WTC11 (cell line): ENCODE measurements at regions not wholly inside any gene's neighbourhood (a gene's known extent, or its start where the extent isn't known, plus 50 kb on each side); places are given as distances from the start of the nearest gene placed in this dataset.

ENCODE experiments used
- ATAC-seq: fragments of 200-7000 bp; cut with Tn5 transposase; 2 replicates; pipeline ENCODE4 v1.10.0; 2021; ENCODE audit warnings: mild to moderate bottlenecking, moderate library complexity
- CTCF ChIA-PET: fragments of 300-600 bp; sonication (Branson Sonifier 250); formaldehyde crosslinking; loops from one replicate; lab custom pipeline; 2021; ENCODE audit warnings: antibody characterized with exemption; lab: Charles Lee
- POLR2A ChIA-PET: fragments of 350-600 bp; sonication (Branson Sonifier 250); formaldehyde crosslinking; loops from one replicate; lab custom pipeline; 2021; ENCODE audit warnings: antibody characterized with exemption; lab: Charles Lee
- DNase-seq: peaks from one replicate; pipeline ENCODE4 v3.0.0; 2021; ENCODE audit warnings: low spot score
- H3K27ac Mint-ChIP-seq: 2 replicates; pipeline ENCODE4 v1.8.0; 2021; ENCODE audit warnings: mixed read lengths
- H3K27me3 Mint-ChIP-seq: 2 replicates; pipeline ENCODE4 v1.8.0; 2021; ENCODE audit warnings: low read depth, mild to moderate bottlenecking, moderate library complexity, mixed read lengths
- H3K36me3 Mint-ChIP-seq: 2 replicates; pipeline ENCODE4 v1.8.0; 2021; ENCODE audit warnings: mixed read lengths
- H3K4me1 Mint-ChIP-seq: 2 replicates; pipeline ENCODE4 v1.8.0; 2022; ENCODE audit warnings: mixed read lengths
- H3K4me3 Mint-ChIP-seq: 2 replicates; pipeline ENCODE4 v1.8.0; 2021; ENCODE audit warnings: mild to moderate bottlenecking, moderate library complexity, mixed read lengths
- H3K9me3 Mint-ChIP-seq: 2 replicates; pipeline ENCODE4 v1.8.0; 2021; ENCODE audit warnings: mixed read lengths
- AFF4 ChIP-seq: sonication (generic); formaldehyde crosslinking; IDR thresholded peaks from 2 replicates; pipeline ENCODE4 v1.8.1; 2023; ENCODE audit warnings: mild to moderate bottlenecking, missing genetic modification reagents, borderline replicate concordance
- E2F4 ChIP-seq: sonication (generic); formaldehyde crosslinking; IDR thresholded peaks from 2 replicates; pipeline ENCODE4 v1.8.1; 2022; ENCODE audit warnings: low read depth, mild to moderate bottlenecking, moderate library complexity, missing genetic modification reagents, borderline replicate concordance
- ESRRA ChIP-seq: sonication (generic); formaldehyde crosslinking; IDR thresholded peaks from 2 replicates; pipeline ENCODE4 v1.8.1; 2022; ENCODE audit warnings: mild to moderate bottlenecking, missing genetic modification reagents, borderline replicate concordance
- FOXP1 ChIP-seq: sonication (generic); formaldehyde crosslinking; IDR thresholded peaks from 2 replicates; pipeline ENCODE4 v1.8.0; 2022; ENCODE audit warnings: missing genetic modification reagents, mild to moderate bottlenecking, moderate library complexity, borderline replicate concordance
- GABPB1 ChIP-seq: sonication (generic); formaldehyde crosslinking; IDR thresholded peaks from 2 replicates; pipeline ENCODE4 v1.8.1; 2023; ENCODE audit warnings: mild to moderate bottlenecking, missing genetic modification reagents
- NR1H2 ChIP-seq: sonication (generic); formaldehyde crosslinking; IDR thresholded peaks from 2 replicates; pipeline ENCODE4 v1.9.0; 2021; ENCODE audit warnings: mild to moderate bottlenecking, moderate library complexity, missing genetic modification reagents
- PRRX2 ChIP-seq: fragments of 250-450 bp; sonication (Bioruptor Pico); IDR thresholded peaks from 2 replicates; pipeline ENCODE4 v1.8.0; 2021; ENCODE audit warnings: mild to moderate bottlenecking
- SMAD4 ChIP-seq: sonication (generic); formaldehyde crosslinking; IDR thresholded peaks from 2 replicates; pipeline ENCODE4 v1.8.0; 2022; ENCODE audit warnings: mild to moderate bottlenecking, missing genetic modification reagents
- TEAD4 ChIP-seq: sonication (generic); formaldehyde crosslinking; IDR thresholded peaks from 2 replicates; pipeline ENCODE4 v1.8.0; 2022; ENCODE audit warnings: mild to moderate bottlenecking, missing genetic modification reagents
- ZNF281 ChIP-seq: sonication (generic); formaldehyde crosslinking; IDR thresholded peaks from 2 replicates; pipeline ENCODE4 v1.8.0; 2023; ENCODE audit warnings: mild to moderate bottlenecking, missing genetic modification reagents
- ZNF512 ChIP-seq: sonication (generic); formaldehyde crosslinking; IDR thresholded peaks from 2 replicates; pipeline ENCODE4 v1.8.1; 2022; ENCODE audit warnings: missing genetic modification reagents, borderline replicate concordance

GRCh38 chr14:73794146-73794545, 57.5 kb upstream of the PTGR2 start (continued):
- TF ChIP-seq AFF4 (CRISPR knock-in tag): no peak
- TF ChIP-seq PRRX2 (CRISPR knock-in tag): no peak
- no peak for TF ChIP-seq TEAD4 (CRISPR knock-in tag)
- no peak for TF ChIP-seq FOXP1 (CRISPR knock-in tag)
- no peak for TF ChIP-seq SMAD4 (CRISPR knock-in tag)
- no peak for TF ChIP-seq E2F4 (CRISPR knock-in tag)
- TF ChIP-seq, all 79 proteins: peak for 0

GRCh38 chr14:73792481-73792880, 59.1 kb upstream of the PTGR2 start:
- 0 out of 2 replicates have a peak, but pooled peaks have one; percentile 18 for TF ChIP-seq ESRRA (CRISPR knock-in tag)
- no peak for TF ChIP-seq ZNF512
- TF ChIP-seq ZNF281 (CRISPR knock-in tag): no peak
- TF ChIP-seq NR1H2 (CRISPR knock-in tag): no peak
- TF ChIP-seq, all 79 proteins: peak for 1
- Mint-ChIP-seq H3K4me1 (peaks cover 19% of the 10 kb centered on the region), H3K27me3 (peaks cover 29% of the 10 kb centered on the region), H3K4me3 (no peak overlapping the region), H3K36me3 (no peaks in the 10 kb centered on the region), H3K9me3 (no peaks in the 10 kb centered on the region), H3K27ac (no peak overlapping the region)
- ATAC-seq (peak; percentile 92), DNase-seq (no peak)
- CTCF ChIA-PET: interaction anchor here (1.0 to 1.4 kb wide), 5 partner anchors 16 to 68 kb away, joined by 3 to 4 read pairs (median 3); no protein-coding TSS in a partner anchor
- POLR2A ChIA-PET: interaction anchor here (0.7 kb wide), 1 partner anchor 78 kb away, joined by 3 read pairs; the partner anchor contains the start of gene PNMA1

GRCh38 chr14:73789989-73790581, 61.5 kb upstream of the PTGR2 start:
- H3K27ac Mint-ChIP-seq: no peak overlapping the region
- H3K27me3 Mint-ChIP-seq: peaks cover 46% of the 10 kb centered on the region
- no peak for TF ChIP-seq GABPB1 (CRISPR knock-in tag)
- H3K36me3 Mint-ChIP-seq: no peaks in the 10 kb centered on the region
- no peaks in the 10 kb centered on the region for H3K9me3 Mint-ChIP-seq
- ATAC-seq (no peak), DNase-seq (no peak)
- no peak overlapping the region for H3K4me3 Mint-ChIP-seq
- ChIA-PET POLR2A (no interaction called here), CTCF (interaction anchor here (0.9 to 1.2 kb wide), 2 partner anchors 12 to 16 kb away, joined by 3 to 4 read pairs; no protein-coding TSS in a partner anchor)
- H3K4me1 Mint-ChIP-seq: peaks cover 32% of the 10 kb centered on the region
